HEK293 (cell line): ENCODE measurements at regions not wholly inside any gene's neighbourhood (a gene's known extent, or its start where the extent isn't known, plus 50 kb on each side); places are given as distances from the start of the nearest gene placed in this dataset.
"Not testable (repeated sequence)": the region's sequence is repeated elsewhere in the genome, so short reads cannot be mapped to it uniquely, and the experiment has no call there.

Source experiments
- CTCF ChIA-PET: fragments of 350-600 bp; formaldehyde crosslinking; extraction: SDS; loops from one replicate; lab custom pipeline; 2021; ENCODE audit warnings: antibody characterized with exemption; lab: Yijun Ruan, JAX
- POLR2A ChIA-PET: fragments of 300-600 bp; formaldehyde crosslinking; extraction: SDS; loops from one replicate; lab custom pipeline; 2020; ENCODE audit warnings: antibody characterized with exemption, inconsistent platforms; lab: Yijun Ruan, JAX
- H3K27ac ChIP-seq: fragments of 200-500 bp; sonication (Bioruptor generic); 2 replicates; pipeline ENCODE4 v1.5.1; 2014; ENCODE audit warnings: low read depth, low read length, control low read depth, inconsistent platforms; ENCODE audit errors: extremely low read depth
- H3K36me3 ChIP-seq, 2 experiments: fragments of 200-500 bp in 1 of 2; sonication (Bioruptor generic) in 1 of 2; 1 replicate in 1 of 2; 2 replicates in 1 of 2; pipeline ENCODE4 v1.5.1; 2014 to 2017; ENCODE audit warnings: inconsistent platforms in 2 of 2, low read length in 2 of 2; ENCODE audit not compliant: control insufficient read depth in 2 of 2, insufficient read depth in 1 of 2
- H3K4me1 ChIP-seq: fragments of 200-500 bp; sonication (Bioruptor generic); 2 replicates; pipeline ENCODE4 v1.5.1; 2014; ENCODE audit warnings: mild to moderate bottlenecking, low read length, inconsistent platforms; ENCODE audit not compliant: control insufficient read depth, insufficient read depth
- H3K4me3 ChIP-seq: 2 replicates; pipeline ENCODE4 v1.5.1; 2011; ENCODE audit warnings: low read depth, mild to moderate bottlenecking, control low read depth, low read length, moderate library complexity
- H3K9me3 ChIP-seq: fragments of 200-500 bp; sonication (Bioruptor generic); 2 replicates; pipeline ENCODE4 v1.5.1; 2014; ENCODE audit warnings: low read depth, low read length, inconsistent platforms; ENCODE audit not compliant: control insufficient read depth, insufficient read depth
- EGR2 ChIP-seq: fragments of 450-650 bp; formaldehyde crosslinking; IDR thresholded peaks from 2 replicates; pipeline ENCODE4 v1.5.1; 2016; ENCODE audit warnings: low read depth, missing biosample characterization, missing genetic modification characterization
- GLIS1 ChIP-seq: fragments of 450-650 bp; formaldehyde crosslinking; IDR thresholded peaks from 2 replicates; pipeline ENCODE4 v1.5.1; 2016; ENCODE audit warnings: missing biosample characterization, missing genetic modification characterization
- GLIS2 ChIP-seq: fragments of 450-650 bp; formaldehyde crosslinking; IDR thresholded peaks from 2 replicates; pipeline ENCODE4 v1.5.1; 2016; ENCODE audit warnings: missing biosample characterization, missing genetic modification characterization
- REST ChIP-seq: fragments of 450-650 bp; formaldehyde crosslinking; IDR thresholded peaks from 2 replicates; pipeline ENCODE4 v1.5.1; 2016; ENCODE audit warnings: missing biosample characterization, missing genetic modification characterization
- SCRT1 ChIP-seq: fragments of 450-650 bp; formaldehyde crosslinking; IDR thresholded peaks from 2 replicates; pipeline ENCODE4 v1.5.1; 2016; ENCODE audit warnings: missing biosample characterization, missing genetic modification characterization, borderline replicate concordance
- SCRT2 ChIP-seq: fragments of 450-650 bp; formaldehyde crosslinking; IDR thresholded peaks from 2 replicates; pipeline ENCODE4 v1.5.1; 2016; ENCODE audit warnings: missing biosample characterization, missing genetic modification characterization
- ZBTB26 ChIP-seq: fragments of 450-650 bp; formaldehyde crosslinking; optimal IDR thresholded peaks from 2 replicates; pipeline ENCODE3; 2016; ENCODE audit warnings: missing biosample characterization, mild to moderate bottlenecking, missing genetic modification characterization
- ZFHX2 ChIP-seq: fragments of 450-650 bp; formaldehyde crosslinking; conservative IDR thresholded peaks from 2 replicates; pipeline ENCODE4 v1.5.1; 2016; ENCODE audit warnings: missing biosample characterization, missing genetic modification characterization
- ZNF335 ChIP-seq: fragments of 450-650 bp; formaldehyde crosslinking; conservative IDR thresholded peaks from 2 replicates; pipeline ENCODE4 v1.5.1; 2016; ENCODE audit warnings: missing biosample characterization, missing genetic modification characterization
- ZNF610 ChIP-seq: fragments of 450-650 bp; formaldehyde crosslinking; IDR thresholded peaks from 2 replicates; pipeline ENCODE4 v1.5.1; 2016; ENCODE audit warnings: missing biosample characterization, missing genetic modification characterization, borderline replicate concordance
- TF ChIP-seq, protein P1 (sequence below): fragments of 450-650 bp; formaldehyde crosslinking; IDR thresholded peaks from 2 replicates; pipeline ENCODE4 v1.5.1; 2017; ENCODE audit warnings: missing biosample characterization, missing genetic modification characterization
- TF ChIP-seq, protein P2 (sequence below): fragments of 450-650 bp; formaldehyde crosslinking; IDR thresholded peaks from 2 replicates; pipeline ENCODE4 v1.5.1; 2016; ENCODE audit warnings: missing biosample characterization, missing genetic modification characterization

DNA sequence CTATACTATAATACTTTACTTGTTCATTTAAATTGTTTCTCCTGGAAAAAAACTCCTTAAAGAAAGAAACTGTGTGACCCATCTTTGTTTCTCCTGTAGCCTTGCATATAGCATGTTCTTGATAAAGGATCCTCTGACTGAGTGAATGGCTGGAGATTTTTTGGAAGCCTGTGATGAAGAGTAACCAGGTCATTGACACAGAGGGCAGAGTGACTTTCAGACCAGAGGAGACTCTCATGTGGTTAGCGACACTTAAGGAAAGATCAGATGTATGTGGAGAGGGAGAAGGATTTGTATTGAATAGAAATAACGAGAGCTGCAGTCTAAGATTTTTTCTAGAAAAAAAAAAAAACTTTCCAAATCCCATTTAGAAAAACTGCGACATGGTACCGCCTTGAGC, 85.5 kb downstream of the TRIM43 start (continued):
- TF ChIP-seq, protein P1, sequence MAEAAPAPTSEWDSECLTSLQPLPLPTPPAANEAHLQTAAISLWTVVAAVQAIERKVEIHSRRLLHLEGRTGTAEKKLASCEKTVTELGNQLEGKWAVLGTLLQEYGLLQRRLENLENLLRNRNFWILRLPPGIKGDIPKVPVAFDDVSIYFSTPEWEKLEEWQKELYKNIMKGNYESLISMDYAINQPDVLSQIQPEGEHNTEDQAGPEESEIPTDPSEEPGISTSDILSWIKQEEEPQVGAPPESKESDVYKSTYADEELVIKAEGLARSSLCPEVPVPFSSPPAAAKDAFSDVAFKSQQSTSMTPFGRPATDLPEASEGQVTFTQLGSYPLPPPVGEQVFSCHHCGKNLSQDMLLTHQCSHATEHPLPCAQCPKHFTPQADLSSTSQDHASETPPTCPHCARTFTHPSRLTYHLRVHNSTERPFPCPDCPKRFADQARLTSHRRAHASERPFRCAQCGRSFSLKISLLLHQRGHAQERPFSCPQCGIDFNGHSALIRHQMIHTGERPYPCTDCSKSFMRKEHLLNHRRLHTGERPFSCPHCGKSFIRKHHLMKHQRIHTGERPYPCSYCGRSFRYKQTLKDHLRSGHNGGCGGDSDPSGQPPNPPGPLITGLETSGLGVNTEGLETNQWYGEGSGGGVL (tag by site-specific recombination) = no peak
- TF ChIP-seq ZNF610 (tag by site-specific recombination) = no peak

DNA sequence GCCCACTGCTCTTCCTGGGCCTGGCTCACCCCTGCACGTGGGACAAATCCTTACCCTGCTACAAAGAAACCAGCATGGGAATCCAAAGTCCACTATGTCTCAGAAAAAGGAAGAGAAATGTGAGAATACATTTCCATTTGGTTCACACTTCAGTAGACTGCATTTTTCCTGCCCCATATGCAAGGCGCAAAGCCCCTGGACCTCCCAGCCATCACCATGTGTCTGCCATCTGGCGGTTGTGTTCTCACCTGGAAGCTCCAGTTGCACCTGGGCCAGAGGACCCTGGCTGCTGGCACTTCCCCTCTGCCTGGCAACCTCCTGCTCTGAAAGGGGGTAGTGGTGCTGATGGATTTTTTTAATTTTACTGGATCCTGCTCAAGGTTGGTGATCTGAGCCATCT, 86.0 kb downstream of the TRIM43 start:
- POLR2A ChIA-PET, H3K4me3 ChIP-seq, H3K36me3 ChIP-seq, CTCF ChIA-PET, H3K4me1 ChIP-seq, H3K9me3 ChIP-seq, H3K27ac ChIP-seq: not testable (repeated sequence)

GRCh38 chr2:95681158-95681557, 89.4 kb downstream of the TRIM43 start:
- H3K4me3 ChIP-seq, H3K27ac ChIP-seq, H3K36me3 ChIP-seq, H3K9me3 ChIP-seq, POLR2A ChIA-PET, H3K4me1 ChIP-seq: not testable (repeated sequence)
- CTCF ChIA-PET = interaction anchor here (0.6 kb wide), 1 partner anchor 48 kb away, joined by 3 read pairs; no protein-coding TSS in a partner anchor

DNA sequence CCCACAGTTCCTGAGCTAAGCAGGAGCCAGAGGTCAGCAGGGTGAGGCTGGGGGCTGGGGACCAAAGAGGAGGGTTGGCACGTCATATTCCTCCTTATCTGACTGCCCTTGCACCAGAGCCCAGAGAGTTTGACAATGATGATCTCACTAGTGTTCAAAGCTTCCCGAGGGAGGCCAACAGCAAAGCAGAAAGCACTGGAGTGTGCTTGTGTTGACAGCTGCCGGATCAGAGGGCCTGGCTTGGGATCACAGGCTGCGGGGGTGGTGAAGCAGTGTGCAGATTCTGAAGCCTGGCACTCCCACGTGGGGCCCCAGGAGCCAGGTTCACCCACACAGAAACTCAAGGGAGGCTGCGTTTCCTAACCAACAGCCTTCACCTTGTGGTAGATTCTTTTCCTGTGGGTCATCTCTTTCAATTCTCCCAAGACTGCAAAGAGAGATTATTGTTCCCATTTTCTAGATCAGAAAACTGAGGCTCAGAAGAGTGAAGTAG, 89.8 kb downstream of the TRIM43 start:
- CTCF ChIA-PET, H3K4me1 ChIP-seq, H3K27ac ChIP-seq, H3K4me3 ChIP-seq, POLR2A ChIA-PET, H3K9me3 ChIP-seq, H3K36me3 ChIP-seq: not testable (repeated sequence)
- peak; percentile 91 for TF ChIP-seq ZFHX2 (tag by site-specific recombination)
- TF ChIP-seq GLIS1 = peak; percentile 60
- peak; percentile 82 for TF ChIP-seq EGR2 (tag by site-specific recombination)

DNA sequence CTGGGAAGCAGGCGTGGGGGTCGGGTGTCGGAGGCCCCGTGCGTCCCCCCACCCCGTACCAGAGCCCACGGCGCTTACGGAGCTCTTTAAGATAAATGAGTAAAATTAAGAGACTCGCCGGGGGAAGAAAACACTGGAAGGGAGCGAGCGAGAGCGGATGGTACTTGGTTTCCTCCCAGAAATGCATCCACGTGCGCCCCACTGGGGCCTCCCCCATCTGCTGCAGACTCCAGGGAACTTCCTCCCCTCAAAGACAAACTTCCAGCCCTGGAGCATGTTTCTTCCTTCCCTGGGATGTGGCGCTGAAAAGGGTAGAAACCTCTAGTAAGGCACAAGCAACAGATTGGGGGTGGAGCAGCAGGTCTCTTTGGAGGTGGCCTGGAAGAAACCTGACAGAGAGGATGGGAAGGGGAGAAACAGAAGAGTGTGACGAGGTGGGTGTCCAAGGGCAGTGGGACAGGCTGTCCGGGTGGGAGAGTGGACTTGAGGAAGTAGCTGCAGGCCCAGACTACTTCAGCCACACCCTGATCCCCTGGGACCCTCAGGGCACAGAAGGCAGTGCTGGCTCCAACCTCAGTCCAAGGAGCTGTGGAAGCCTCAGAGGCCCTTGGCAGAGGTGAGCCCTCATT, 91.2 kb downstream of the TRIM43 start:
- Histone ChIP-seq H3K27ac (peak overlapping the region; percentile 37; the same call in 1 of the 2 replicates), H3K4me3 (peak overlapping the region; percentile 40)
- H3K4me1 ChIP-seq, H3K9me3 ChIP-seq, H3K36me3 ChIP-seq, POLR2A ChIA-PET, CTCF ChIA-PET: not testable (repeated sequence)
- TF ChIP-seq, protein P2, sequence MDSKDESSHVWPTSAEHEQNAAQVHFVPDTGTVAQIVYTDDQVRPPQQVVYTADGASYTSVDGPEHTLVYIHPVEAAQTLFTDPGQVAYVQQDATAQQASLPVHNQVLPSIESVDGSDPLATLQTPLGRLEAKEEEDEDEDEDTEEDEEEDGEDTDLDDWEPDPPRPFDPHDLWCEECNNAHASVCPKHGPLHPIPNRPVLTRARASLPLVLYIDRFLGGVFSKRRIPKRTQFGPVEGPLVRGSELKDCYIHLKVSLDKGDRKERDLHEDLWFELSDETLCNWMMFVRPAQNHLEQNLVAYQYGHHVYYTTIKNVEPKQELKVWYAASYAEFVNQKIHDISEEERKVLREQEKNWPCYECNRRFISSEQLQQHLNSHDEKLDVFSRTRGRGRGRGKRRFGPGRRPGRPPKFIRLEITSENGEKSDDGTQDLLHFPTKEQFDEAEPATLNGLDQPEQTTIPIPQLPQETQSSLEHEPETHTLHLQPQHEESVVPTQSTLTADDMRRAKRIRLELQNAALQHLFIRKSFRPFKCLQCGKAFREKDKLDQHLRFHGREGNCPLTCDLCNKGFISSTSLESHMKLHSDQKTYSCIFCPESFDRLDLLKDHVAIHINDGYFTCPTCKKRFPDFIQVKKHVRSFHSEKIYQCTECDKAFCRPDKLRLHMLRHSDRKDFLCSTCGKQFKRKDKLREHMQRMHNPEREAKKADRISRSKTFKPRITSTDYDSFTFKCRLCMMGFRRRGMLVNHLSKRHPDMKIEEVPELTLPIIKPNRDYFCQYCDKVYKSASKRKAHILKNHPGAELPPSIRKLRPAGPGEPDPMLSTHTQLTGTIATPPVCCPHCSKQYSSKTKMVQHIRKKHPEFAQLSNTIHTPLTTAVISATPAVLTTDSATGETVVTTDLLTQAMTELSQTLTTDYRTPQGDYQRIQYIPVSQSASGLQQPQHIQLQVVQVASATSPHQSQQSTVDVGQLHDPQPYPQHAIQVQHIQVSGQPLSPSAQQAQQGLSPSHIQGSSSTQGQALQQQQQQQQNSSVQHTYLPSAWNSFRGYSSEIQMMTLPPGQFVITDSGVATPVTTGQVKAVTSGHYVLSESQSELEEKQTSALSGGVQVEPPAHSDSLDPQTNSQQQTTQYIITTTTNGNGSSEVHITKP (tag by site-specific recombination) = peak; percentile 92
- TF ChIP-seq SCRT2 = peak; percentile 98
- TF ChIP-seq ZNF335 (tag by site-specific recombination) = peak; percentile 61; the same call in 1 of the 2 replicates
- TF ChIP-seq SCRT1 (tag by site-specific recombination) = peak; percentile 87
- TF ChIP-seq REST (tag by site-specific recombination) = 0 out of 2 replicates have a peak, but pooled peaks have one; percentile 8
- TF ChIP-seq ZBTB26 = peak; percentile 2
- peak; percentile 33; the same call in 1 of the 2 replicates for TF ChIP-seq GLIS2 (tag by site-specific recombination)
- TF ChIP-seq, all 188 proteins: peak for 7; not testable (repeated sequence) for 181
